ENCODE measurements at regions not wholly inside any gene's neighbourhood (a gene's known extent, or its start where the extent isn't known, plus 50 kb on each side); places are given as distances from the start of the nearest gene placed in this dataset.

- peak; percentile 46 for DNase-seq
Observed at GRCh38 chr1:55584526-55585401, 369.6 kb upstream of the USP24 start.

GRCh38 chr1:55582084-55582483, 366.9 kb upstream of the USP24 start:
- DNase-seq = no peak

GRCh38 chr1:55580845-55581332, 365.7 kb upstream of the USP24 start:
- no peak for DNase-seq

- DNase-seq = no peak
Observed at GRCh38 chr1:55579332-55580001, 364.3 kb upstream of the USP24 start.

GRCh38 chr1:55578646-55579045, 363.5 kb upstream of the USP24 start:
- DNase-seq = no peak

- no peak for DNase-seq
Observed at GRCh38 chr1:55575571-55576279, 360.6 kb upstream of the USP24 start.

GRCh38 chr1:55574691-55575225, 359.6 kb upstream of the USP24 start:
- no peak for DNase-seq

GRCh38 chr1:55572878-55573734, 357.9 kb upstream of the USP24 start:
- no peak for DNase-seq

- DNase-seq = no peak
Observed at GRCh38 chr1:55571767-55572166, 356.6 kb upstream of the USP24 start.

- DNase-seq = no peak
Observed at GRCh38 chr1:55569417-55569816, 354.3 kb upstream of the USP24 start.

GRCh38 chr1:55568732-55569131, 353.6 kb upstream of the USP24 start:
- DNase-seq = no peak

GRCh38 chr1:55560266-55560665, 345.1 kb upstream of the USP24 start:
- no peak for DNase-seq

- DNase-seq = no peak
Observed at GRCh38 chr1:55559842-55560241, 344.7 kb upstream of the USP24 start.

- no peak for DNase-seq
Observed at GRCh38 chr1:55559161-55559611, 344.0 kb upstream of the USP24 start.

GRCh38 chr1:55558515-55558914, 343.4 kb upstream of the USP24 start:
- no peak for DNase-seq

GRCh38 chr1:55555956-55556725, 341.0 kb upstream of the USP24 start:
- no peak for DNase-seq

GRCh38 chr1:55554611-55555010, 339.4 kb upstream of the USP24 start:
- DNase-seq = no peak

- no peak for DNase-seq
Observed at GRCh38 chr1:55552636-55553035, 337.5 kb upstream of the USP24 start.

- no peak for DNase-seq
Observed at GRCh38 chr1:55547405-55547804, 332.2 kb upstream of the USP24 start.

- no peak for DNase-seq
Observed at GRCh38 chr1:55546553-55546952, 331.4 kb upstream of the USP24 start.

- DNase-seq = no peak
Observed at GRCh38 chr1:55544826-55545225, 329.7 kb upstream of the USP24 start.
